CD4-positive, alpha-beta T cell treated with Interleukin-1 beta for 1 hour (primary cell): ENCODE measurements at regions not wholly inside any gene's neighbourhood (a gene's known extent, or its start where the extent isn't known, plus 50 kb on each side); places are given as distances from the start of the nearest gene placed in this dataset.
"Not testable (repeated sequence)": the region's sequence is repeated elsewhere in the genome, so short reads cannot be mapped to it uniquely, and the experiment has no call there.

Experiments
- DNase-seq, 2 donors: peaks; one replicate each; pipeline ENCODE4 v3.0.0-alpha.2; 2020 to 2022

DNA sequence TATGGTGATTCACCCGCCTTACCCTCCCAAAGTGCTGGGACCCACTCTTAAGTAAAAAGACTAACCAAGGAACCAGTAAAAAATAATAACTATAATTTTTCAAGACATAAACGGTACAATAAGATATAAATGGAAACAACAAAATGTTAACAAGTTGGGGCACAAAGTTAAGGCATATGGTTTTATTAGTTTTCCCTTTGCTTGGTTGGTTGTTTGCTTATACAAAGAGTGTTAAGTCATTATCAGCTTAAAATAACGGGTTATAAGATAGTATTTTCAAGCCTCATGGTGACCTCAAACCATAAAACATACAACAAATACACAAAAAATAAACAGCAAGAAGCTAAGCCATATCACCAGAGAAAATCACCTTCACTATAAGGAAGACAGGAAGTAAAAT is 406.1 kb downstream of the SEC23A start:
- DNase-seq = no peak

- DNase-seq = no peak
These were observed 409.6 kb downstream of the SEC23A start for GRCh38 chr14:38693423-38693822.

- DNase-seq = no peak
These were observed 413.1 kb upstream of the CLEC14A start for GRCh38 chr14:38669027-38669426.

DNA sequence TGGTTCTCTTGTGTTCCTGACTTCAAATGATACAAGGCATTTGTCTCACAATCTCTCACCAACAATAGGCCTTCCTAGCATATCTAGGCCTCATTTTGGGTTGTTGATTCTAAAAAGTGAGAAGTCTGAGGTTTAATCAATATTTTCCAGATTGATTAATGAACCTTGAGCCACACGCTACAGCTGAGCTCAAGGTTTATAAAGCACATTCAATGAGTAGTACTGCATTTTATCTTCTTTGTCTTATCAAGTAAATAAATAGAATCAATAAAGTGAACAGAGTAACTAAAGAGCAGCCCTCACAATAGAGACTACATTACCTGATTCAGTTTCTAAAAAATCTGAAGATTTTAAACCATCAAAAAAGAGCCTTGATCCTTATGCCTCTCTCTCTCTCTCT is 407.5 kb upstream of the CLEC14A start:
- no peak for DNase-seq

DNA sequence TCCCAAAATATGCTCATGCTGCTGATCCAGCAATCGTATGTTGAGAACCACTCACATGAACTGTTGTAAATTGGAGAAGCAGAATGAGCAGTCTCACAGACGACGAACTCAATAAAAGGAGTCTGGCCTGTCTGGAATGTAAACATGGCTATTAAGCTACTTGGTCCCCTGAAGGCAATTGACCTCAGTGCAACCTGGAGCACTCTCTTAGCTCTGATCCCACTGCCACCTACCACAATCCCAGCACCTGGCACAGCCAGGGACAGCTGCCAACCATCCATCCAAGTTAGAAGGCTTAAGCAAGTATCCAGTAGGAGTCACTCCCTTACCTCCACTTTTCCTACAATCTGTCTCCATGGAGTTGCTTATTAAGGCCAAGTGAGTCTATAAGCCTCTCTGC is 406.9 kb upstream of the CLEC14A start:
- no peak for DNase-seq

DNA sequence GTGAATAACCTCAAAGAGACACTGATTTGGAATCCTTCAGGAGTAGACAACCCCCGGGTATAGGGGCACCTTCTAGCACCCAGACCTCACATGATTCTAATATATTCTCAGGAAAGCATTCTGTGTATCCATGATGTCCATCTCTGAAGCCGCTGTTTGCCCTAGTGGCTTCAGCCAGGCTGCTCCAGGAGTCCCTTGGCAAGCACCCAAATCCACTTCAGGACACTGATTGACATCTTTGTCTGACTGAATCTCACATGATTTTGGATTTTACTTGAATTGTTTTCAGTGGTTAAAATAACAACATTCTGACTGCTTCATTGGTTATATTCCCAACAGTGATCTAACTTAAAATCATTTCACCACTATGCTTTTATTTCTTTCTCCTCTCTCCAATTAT is 390.5 kb upstream of the CLEC14A start:
- no peak for DNase-seq

- not testable (repeated sequence) for DNase-seq
These were observed 379.0 kb upstream of the CLEC14A start for GRCh38 chr14:38634913-38635312.

GRCh38 chr14:38629412-38629811 is 373.5 kb upstream of the CLEC14A start:
- no peak for DNase-seq

DNA sequence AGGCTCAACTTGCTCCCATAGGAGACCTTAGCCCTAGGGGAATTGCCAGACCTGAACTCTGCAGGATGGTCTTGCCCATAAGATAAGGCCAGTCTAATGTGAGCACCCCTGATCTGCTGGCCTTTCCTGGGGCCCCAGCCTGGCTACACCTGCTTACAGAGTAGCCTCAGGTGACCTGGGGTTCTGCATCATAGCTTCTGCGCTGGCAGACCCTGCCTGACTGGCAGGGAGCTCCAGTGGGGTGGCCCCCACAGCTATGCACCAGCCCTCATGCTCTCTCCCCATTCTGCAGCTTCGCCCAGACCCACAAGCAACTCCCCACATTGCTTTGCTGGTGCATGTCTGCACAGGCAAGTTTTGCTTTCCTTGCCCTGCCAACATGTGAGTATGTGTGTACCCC is 371.3 kb upstream of the CLEC14A start:
- no peak for DNase-seq

GRCh38 chr14:38623661-38624060 is 367.8 kb upstream of the CLEC14A start:
- no peak for DNase-seq

DNA sequence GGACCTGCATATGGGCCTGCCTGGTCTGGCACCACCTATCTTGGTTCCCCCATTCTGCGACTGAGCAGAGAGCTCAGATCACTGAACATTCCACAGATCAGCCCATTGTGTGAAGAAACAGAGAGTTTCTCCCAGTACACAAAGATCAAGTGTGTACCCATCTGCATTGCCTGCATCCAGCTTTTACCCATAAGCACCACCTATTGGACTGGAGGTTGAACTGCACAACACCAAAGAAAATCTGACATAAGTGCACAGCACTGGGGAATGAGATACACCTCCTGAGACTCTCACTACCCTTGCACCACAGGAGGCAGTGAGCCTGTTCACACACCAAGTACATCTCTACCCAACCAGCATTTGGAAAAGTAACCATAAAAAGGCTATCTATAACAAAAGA is 362.6 kb upstream of the CLEC14A start:
- no peak for DNase-seq

DNA sequence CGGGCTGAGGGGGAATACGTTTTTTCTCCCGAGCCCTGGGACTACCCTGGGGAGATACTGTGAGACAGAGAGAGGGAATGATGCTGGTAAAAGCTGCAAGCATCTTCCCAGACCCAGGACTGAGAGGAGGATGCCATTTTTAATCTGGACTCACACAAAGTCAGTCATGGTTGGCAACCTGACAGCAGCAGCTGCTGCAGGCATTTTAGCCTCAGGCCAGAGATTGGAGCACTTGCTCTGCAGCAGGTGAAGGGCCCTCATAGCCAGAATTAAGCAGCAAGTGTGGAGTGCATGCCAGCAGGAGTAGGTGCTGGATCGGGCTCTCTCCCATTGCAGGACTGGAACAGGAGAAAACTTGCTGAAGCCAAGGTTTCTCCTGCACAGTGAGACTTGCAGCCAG is 361.1 kb upstream of the CLEC14A start:
- no peak for DNase-seq

DNA sequence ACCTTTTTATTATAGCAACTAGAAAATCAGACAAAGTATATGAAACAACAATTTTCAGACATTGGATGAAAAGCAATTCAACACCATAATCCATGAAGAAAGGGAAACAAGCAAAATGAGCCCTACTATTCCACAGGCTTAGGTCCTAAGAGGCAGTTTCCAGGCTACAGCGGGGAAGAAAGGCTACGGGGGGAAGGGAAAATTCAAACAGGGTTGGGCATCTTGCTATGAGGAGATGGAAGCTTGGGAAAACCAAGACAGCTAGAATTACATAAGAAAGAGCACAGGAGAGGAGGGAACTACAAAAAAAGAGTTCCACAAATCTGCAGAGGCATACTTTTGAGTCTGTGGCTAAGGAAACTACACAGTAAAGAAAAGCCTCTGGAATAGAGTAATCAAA is 356.0 kb upstream of the CLEC14A start:
- no peak for DNase-seq

GRCh38 chr14:38608244-38608643 is 352.4 kb upstream of the CLEC14A start:
- no peak for DNase-seq

- DNase-seq = no peak
These were observed 349.6 kb upstream of the CLEC14A start for GRCh38 chr14:38605193-38606114.

DNA sequence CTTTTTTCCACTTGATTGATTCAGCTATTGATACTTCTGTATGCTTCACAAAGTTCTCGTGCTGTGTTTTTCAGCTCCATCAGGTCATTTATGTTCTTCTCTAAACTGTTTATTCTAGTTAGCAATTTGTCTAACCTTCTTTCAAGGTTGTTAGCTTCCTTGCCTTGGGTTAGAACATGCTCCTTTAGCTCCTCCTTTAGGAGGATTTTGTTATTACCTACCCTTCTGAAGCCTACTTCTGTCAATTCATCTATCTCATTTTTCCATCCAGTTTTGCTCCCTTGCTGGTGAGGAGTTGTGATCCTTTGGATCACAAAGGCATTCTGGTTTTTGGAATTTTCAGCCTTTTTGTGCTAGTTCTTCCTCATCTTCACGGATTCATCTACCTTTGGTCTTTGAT is 344.7 kb upstream of the CLEC14A start:
- not testable (repeated sequence) for DNase-seq

GRCh38 chr14:38593476-38593875 is 337.6 kb upstream of the CLEC14A start:
- no peak for DNase-seq

GRCh38 chr14:38592764-38593442 is 337.0 kb upstream of the CLEC14A start:
- no peak for DNase-seq

GRCh38 chr14:38589747-38590350 is 334.0 kb upstream of the CLEC14A start:
- DNase-seq = no peak

GRCh38 chr14:38583471-38583870 is 327.6 kb upstream of the CLEC14A start:
- no peak for DNase-seq

DNA sequence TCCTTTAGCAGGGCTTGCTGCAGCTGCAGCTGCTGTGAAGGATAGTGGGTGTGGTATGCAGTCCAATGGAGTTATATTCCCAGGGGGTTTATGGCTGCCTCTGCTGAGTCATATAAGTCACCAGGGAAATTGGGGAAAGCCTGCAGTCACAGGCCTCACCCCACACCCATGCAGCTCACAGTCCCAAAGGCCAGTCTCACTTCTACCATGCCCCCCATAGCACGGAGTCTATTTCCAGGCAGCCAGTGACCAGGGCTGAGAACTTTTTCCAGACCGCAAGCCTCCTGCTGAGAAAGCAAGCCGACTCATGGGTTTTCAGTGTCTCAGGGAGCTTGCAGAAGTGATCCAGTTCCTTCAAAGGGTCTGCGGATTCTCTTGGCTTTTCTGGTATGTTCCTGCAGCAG is 322.4 kb upstream of the CLEC14A start:
- DNase-seq = no peak

DNA sequence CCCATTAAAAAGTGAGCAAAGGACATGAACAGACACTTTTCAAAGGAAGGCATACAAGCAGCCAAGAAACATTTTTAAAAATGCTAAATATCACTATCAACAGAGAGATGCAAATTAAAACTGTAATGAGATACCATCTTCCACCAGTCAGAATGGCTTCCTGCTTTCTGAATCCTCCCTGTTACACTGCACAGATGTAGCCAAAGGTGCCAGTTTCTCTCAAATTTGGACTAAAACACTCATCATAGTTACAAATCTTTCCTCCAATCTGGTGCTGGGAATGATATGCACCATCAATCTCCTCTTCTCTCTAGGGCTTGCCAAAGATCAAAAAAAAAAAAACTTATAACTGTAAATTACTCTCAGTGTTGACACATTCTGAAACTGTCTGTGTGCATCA is 311.8 kb upstream of the CLEC14A start:
- DNase-seq = no peak

DNA sequence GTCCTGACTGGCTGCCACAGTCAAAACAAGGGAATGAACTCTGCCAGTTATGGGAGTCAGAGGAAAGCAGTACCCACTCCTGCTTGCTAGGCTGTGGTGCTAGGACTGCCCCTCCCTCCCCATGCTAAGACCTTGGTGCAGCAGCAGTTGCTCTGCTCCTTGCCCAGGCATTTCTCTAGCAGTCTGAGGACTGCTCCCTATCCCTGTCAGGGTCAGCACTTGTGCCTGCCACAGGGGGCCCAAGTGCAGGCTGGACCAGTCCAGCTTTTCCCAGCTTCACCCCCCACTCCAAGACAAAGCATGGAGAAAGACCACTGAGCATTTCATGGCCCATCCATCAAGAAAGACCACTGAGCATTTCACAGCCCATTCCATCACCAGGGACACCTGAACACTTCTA is 305.8 kb upstream of the CLEC14A start:
- no peak for DNase-seq

- no peak for DNase-seq
These were observed 303.8 kb upstream of the CLEC14A start for GRCh38 chr14:38559711-38560110.
